T-helper 2 cell (primary cell): ENCODE measurements at regions not wholly inside any gene's neighbourhood (a gene's known extent, or its start where the extent isn't known, plus 50 kb on each side); places are given as distances from the start of the nearest gene placed in this dataset.

Experiments
- DNase-seq, 5 experiments: peaks; one replicate each; pipeline versions ENCODE4 v3.0.0 to v3.0.0-alpha.2; 2012 to 2022

- DNase-seq, result no peak
These were observed 174.7 kb downstream of the DLEU7 start for GRCh38 chr13:50668691-50669271.

GRCh38 chr13:50670272-50670671 lies 173.2 kb downstream of the DLEU7 start:
- no peak for DNase-seq

DNA sequence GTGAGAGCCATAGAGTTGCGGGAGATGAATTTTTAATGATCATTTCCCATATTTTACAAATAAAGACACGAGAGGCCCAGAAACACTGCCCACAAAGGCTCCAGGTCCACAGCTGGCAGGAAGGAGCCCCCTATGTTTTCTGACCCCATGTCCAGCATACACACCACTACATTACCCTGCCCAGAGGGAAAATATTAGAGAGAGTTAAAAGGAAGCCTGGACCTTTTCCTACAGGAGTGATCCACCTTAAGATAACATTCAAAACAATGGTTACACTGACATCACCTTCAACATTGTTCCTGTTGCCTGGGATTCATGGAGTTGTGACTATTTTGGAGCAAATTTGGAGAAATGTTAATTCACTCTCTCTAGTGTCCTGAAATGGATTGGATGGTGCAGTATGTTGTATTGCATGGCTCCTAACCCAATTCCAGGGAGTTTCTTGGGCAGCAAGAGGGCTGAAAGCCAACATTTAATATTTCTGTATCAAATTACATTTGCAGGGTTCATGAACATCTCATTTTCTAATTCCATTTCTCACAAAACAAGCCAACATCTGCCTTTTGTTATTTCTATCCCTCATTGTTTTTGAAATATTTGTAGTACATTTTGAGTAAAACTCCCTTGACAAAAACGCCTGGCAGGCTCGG lies 172.5 kb downstream of the DLEU7 start:
- no peak for DNase-seq

GRCh38 chr13:50671497-50671850 lies 172.0 kb downstream of the DLEU7 start:
- DNase-seq, result no peak

DNA sequence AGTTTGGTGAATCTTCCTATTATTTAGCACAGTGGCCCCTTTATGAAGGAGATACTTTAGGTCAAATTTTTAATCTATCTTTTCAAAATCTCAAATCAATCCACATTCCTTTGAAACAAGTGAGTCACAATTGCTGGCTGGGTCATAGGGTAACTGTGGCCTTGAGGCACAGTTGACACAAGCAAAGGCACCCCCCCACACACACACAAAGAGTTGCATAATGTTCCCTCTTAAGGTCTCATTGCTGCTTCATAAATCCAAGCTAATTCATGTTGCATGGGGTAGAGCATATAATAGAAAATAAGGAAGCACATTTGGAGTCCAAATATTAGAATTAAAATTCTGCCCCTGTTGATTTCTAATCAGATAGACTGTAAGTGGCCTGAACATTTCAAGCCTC lies 171.5 kb downstream of the DLEU7 start:
- no peak for DNase-seq

- DNase-seq, result no peak
These were observed 167.8 kb downstream of the DLEU7 start for GRCh38 chr13:50675651-50676050.

DNA sequence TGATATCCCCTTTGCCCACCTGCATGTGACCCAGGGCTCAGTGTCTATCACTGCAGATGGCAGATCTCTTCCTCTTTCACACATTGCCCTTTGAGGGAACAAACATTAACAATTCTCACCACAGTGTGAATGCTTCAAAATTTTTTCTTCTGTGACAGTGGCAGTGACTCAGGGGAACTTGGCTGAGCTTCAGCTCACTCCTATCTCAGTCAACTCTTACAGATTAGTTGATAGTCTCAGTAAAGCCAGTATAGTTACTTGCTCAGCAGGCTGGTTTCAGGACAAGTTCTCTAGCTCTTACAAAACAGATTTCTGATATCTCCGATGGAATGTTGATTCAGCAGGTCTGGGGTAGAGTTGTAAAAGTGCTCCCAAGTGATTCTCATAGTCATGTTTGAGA lies 166.9 kb downstream of the DLEU7 start:
- DNase-seq, result peak in 2 of 5 experiments; percentile 22 to 23

GRCh38 chr13:50677258-50677657 lies 166.2 kb downstream of the DLEU7 start:
- DNase-seq, result no peak

- DNase-seq, result no peak
These were observed 165.6 kb downstream of the DLEU7 start for GRCh38 chr13:50677687-50678463.

GRCh38 chr13:50678464-50679162 lies 164.9 kb downstream of the DLEU7 start:
- DNase-seq, result no peak

DNA sequence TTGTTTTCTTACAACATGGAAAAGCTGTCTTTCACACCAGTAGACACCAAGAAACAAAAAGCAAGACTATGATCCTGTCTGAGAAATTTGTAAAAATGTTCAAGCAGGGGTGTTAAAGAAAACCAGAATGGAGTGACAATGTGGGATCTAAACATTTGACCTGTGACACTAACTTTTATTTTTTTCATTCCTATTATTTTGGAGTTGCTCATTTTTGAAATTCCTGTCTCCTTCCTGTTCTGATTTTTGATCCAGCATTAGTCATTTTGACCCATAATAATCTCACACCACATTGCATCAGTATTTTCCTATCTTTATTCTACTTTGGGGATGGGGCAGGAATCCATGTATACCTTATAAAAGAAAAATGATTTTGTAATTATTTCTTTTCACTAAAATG lies 164.2 kb downstream of the DLEU7 start:
- no peak for DNase-seq

GRCh38 chr13:50682002-50682401 lies 161.5 kb downstream of the DLEU7 start:
- DNase-seq, result no peak

- DNase-seq, result no peak
These were observed 160.5 kb downstream of the DLEU7 start for GRCh38 chr13:50682966-50683365.

DNA sequence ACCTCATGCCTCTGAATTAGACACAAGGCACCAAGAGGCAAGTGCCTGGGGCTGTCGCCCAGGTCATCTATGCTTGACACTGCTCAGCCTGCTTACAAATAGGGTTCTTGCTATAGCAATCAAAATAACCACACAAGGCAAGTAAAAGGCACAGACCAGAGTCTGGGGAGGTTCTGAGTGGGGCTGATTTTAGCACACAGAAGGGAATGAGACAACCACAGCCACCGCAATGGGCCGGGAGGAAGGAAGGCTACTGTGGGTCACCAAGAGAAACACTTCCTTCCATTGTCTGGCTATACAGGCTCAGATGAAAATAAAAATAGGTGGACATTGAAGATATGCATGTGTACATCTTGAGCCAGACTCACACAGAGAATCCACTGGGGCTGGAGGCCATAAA lies 159.1 kb downstream of the DLEU7 start:
- no peak for DNase-seq

GRCh38 chr13:50685491-50685890 lies 158.0 kb downstream of the DLEU7 start:
- no peak for DNase-seq

DNA sequence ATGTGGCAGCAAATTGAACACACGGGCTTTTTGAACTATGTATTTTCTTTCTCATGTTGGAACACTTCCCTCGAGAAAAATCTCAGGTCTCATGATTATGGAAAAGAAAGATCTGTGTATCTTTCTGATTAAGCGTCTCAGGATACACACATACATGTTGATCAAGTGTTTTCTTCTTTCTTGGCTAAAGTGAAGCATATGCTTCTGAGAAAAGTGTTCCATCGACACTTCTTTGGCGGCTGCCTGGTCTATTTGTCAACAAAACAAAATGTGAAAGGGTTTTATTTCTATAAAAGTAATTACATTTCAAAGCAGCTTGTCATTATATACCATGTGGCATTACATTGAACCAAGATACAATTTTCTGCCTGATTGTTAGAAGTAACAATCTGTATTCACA lies 157.5 kb downstream of the DLEU7 start:
- no peak for DNase-seq

DNA sequence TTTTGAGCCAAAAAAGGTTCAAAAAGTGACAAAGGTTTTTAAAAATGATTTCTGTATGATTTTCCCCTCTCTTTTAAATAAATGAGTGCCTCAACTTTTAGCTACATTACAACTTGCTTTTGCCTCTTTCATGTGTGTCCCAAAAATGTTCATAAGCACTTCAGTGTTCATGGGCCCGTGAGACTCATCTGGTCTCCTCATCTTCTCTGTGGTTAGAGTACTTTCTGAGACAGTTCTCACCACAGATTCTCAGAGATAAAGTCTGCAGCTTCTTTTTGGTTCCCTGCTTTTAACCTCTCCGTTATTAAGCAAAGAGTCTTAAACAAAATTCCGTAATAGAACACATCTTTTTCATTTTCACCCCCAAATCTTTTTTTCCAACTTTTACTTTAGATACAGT lies 156.9 kb downstream of the DLEU7 start:
- DNase-seq, result peak in 1 of 5 experiments; percentile 85

GRCh38 chr13:50687545-50687944 lies 155.9 kb downstream of the DLEU7 start:
- DNase-seq, result no peak

- DNase-seq, result no peak
These were observed 153.5 kb downstream of the DLEU7 start for GRCh38 chr13:50690006-50690405.

GRCh38 chr13:50691176-50691680 lies 152.3 kb downstream of the DLEU7 start:
- no peak for DNase-seq

DNA sequence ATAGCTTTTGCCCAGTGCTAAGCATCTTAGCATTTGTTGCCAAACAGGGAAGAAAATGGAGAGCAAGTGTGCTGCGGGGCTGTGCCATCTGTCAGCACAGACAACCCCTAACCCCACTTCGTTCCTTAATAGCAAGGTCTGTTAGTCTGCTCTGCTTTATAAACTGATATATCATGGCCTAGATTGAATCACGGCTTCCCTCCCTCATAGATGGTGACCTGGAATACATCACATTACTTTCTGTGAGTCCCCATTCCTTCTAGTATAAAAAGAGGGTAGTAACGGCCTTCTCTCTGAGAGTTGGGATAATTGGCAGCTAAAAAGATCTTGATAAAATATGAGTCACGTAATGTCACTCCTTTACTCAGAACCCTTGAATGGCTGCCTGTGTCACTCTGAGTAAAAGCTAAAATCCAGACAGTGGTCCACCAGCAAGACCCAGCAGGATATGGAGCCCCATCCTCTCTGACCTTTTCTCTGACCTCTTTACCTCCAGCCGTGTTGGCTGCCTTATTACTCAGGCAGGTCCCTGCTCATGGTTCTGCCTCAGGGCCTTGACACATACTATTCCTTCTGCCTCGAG lies 151.7 kb downstream of the DLEU7 start:
- DNase-seq, result no peak

DNA sequence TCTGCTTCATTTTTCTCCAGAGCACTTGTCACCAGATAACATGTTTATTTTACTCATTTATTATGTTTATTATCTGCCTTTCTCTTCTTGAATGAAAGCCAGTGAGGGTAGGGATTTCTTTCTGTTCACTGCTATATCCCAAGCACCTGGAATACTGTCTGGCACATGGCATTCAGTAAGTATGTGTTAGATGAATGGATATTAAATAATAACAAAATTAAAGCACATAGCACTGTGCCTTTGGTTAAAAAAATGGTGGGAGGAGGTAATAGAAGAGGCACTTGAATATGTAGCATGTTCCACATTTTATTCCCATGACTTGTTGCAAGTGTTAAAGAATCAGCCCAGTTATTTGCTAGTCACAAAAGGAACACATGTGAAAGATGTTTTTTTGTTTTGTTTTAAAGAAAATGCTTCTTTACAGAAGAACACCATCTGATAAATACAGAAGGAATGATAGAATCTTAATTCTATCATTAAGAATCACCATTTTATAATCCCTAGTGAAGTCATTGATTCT lies 151.0 kb downstream of the DLEU7 start:
- DNase-seq, result no peak

DNA sequence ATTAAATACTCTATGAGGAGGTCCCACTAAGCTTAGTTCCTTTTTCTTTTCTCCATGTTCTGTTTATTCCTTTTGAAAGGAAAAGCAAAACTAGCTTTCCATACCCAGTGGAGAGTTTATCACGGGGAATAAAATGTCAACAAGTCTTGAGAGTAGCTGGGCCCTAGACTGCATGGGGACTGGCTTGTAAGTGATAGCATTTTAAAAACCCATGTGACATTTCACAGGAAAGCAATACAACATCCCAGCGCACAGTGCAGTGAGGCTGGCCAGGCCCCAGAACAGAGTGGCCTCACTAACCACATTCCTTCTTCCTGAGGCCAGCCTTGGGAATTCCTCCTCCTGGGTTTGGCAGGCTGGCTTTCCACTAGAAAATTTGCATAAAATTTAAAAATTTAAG lies 149.8 kb downstream of the DLEU7 start:
- DNase-seq, result no peak
